HG02623 (cell line): ENCODE measurements at regions not wholly inside any gene's neighbourhood (a gene's known extent, or its start where the extent isn't known, plus 50 kb on each side); places are given as distances from the start of the nearest gene placed in this dataset.

ENCODE experiments used
- ATAC-seq: cut with Tn5 transposase; IDR thresholded peaks from one replicate; pipeline ENCODE4 v1.9.1; 2021; ENCODE audit warnings: moderate library complexity; ENCODE audit not compliant: unreplicated experiment

DNA sequence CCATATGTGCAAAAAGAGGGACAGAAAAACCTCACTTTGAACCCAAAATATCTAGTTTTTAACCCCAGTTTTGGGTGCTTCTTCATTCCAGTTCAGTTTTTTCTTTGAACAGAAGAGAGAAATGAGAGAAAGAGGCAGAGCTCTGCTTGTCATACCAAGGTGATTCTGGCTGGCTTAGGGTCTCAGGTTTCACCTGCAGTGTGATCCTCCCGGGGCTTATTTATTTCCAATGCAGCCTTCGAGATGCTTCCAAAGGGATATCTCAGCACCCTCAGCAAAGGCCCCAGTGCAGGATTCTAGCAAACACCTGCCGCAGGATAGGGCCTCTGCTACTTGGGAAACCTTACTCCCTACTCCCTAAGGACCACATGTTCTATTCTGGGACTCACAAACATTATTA lies 131.3 kb downstream of the WDR11 start:
- no peak for ATAC-seq

DNA sequence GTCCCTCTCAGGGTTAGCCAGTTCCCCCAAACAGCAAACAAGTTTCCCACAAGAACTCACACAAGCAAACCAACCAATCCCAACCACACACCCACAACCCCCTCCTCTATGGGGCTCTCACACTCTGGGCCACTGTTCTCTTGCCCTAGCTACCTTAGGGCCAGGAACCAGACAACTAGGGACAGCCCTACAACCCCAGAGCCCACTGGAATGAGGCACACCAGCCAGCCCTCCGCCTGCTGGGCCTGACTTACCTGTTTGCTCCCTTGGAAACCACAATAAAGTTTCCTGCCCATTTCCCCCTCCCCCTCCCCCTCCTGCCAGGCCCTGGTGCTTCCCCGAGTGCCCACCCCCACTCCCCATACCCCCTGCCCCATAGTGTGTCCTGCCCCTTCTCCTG lies 132.6 kb downstream of the WDR11 start:
- ATAC-seq, result no peak

DNA sequence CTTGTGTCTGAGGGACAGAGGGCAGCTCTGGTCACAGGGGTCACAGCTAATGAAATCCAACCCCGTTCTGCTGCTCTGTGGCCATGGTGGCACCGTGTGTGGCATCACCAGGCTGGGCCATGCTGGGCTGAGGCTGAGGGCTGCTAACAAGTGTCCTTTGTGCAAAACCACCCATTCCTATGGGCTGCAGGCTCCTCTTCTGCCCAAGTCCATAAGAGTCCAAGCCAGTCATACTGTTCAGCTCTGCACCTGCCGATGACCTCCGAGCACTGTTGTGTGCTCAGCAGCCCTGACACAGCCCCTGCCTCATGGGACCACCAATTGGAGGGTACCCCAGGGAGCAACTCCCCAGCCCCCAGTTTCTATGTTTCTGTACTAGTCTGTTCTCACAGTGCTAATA lies 133.1 kb downstream of the WDR11 start:
- no peak for ATAC-seq

- no peak for ATAC-seq
These were observed 136.2 kb downstream of the WDR11 start for GRCh38 chr10:120987359-120987758.

GRCh38 chr10:120988751-120989150 lies 137.6 kb downstream of the WDR11 start:
- ATAC-seq, result no peak

DNA sequence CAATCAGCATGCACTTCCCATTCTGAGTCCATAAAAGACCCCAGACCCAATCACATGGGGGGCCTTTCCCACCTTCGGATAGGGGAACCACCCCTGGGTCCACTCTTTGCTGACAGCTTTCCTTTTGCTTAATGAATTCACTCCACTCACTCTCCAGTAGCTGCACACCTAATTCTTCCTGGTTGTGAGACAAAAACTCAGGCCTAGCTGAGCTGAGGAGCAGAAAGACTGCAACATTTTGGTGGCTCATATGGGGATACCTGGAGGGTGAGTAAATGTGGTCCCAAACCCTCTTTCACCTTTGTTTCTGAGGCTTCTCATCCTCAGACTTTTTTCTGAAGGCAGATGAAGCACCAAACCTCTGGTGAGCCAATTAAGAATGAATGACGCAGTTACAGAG lies 138.1 kb downstream of the WDR11 start:
- ATAC-seq, result no peak

GRCh38 chr10:120989996-120990598 lies 138.9 kb downstream of the WDR11 start:
- no peak for ATAC-seq

DNA sequence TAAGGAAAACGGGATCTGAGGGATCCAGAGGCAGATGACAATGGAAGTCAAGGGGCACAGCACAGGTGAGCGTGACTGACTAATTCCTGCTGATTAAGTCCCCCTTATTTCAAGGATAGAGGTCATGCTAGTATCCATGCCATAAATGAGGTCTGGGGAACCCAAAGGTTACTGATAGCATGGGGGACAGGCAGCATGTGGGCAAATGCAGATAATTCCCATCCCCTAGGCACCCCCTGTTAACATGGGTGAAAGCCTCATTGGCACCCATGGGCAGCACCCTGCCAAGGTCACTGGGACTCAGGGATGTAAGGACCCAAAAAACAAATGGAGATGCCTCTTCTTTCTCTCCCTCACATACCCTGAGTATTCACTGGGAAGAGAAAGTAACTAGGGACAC lies 139.7 kb downstream of the WDR11 start:
- no peak for ATAC-seq

- no peak for ATAC-seq
These were observed 141.9 kb downstream of the WDR11 start for GRCh38 chr10:120993089-120993488.

GRCh38 chr10:120995768-120996167 lies 144.6 kb downstream of the WDR11 start:
- no peak for ATAC-seq

GRCh38 chr10:120996456-120997034 lies 145.4 kb downstream of the WDR11 start:
- no peak for ATAC-seq

GRCh38 chr10:120997313-120997712 lies 146.2 kb downstream of the WDR11 start:
- no peak for ATAC-seq

GRCh38 chr10:120997756-120998155 lies 146.6 kb downstream of the WDR11 start:
- ATAC-seq, result no peak

DNA sequence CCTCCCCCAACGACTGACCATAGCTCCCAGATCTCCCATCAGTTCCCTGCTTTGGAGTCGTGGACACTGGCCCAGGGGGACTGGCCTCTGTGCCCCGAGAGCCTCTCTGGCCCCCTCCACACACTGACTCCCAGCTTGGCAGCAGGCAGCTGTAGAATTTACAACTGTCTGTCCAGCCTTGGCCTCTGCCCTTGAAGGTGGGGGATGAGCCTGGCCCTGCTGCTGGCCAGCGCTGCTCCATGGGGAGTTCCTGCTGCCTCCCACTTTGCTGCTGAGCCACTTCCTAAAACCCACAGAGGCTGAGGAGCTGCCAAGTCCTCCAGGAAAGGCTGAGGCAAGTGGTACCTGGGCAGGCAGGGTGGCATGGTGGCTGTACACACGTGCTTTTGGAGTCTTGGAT lies 147.1 kb downstream of the WDR11 start:
- no peak for ATAC-seq

DNA sequence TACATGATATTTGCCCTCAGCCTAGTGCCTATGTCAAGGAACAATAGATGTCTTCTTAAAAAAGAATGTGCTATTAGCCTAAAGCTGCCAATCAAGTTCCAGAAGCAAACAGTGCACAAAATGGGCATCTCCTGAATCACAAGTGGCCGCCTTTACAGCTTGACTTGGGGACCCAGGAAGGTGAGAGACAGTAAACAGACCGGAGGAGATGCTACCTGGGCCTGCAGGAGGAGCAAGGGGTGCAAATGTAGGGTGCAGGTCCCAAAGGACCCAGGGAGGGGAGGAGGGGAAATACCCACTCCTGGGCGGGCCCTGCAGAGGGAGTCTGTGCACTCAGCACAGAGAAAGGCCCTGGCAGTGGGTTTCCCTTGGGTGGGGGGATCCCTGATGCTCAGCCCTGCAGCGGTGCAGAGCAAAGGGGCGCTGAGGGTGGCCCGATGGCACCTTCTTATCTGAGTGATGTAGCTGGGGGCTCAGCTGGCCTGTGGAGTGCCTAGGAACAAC lies 147.7 kb downstream of the WDR11 start:
- no peak for ATAC-seq

DNA sequence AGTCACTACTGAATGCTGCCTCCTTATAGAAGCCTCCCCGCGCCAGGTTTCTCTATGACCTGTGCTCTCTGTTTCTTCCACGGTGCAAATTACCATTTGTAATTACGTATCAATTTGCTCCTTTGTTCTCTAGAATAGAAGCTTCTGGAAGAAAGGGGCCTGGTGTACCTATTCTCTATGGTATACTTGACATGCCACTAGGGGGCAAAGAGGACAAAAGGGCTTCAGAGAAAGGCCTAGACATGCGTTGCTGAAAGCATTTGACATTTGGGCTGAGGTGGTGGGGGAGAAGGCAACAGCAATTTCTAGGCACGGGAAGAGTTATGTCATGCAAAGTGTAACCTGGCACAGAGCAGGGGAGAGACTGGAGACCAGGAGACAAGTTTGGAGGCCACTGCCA lies 148.7 kb downstream of the WDR11 start:
- no peak for ATAC-seq

DNA sequence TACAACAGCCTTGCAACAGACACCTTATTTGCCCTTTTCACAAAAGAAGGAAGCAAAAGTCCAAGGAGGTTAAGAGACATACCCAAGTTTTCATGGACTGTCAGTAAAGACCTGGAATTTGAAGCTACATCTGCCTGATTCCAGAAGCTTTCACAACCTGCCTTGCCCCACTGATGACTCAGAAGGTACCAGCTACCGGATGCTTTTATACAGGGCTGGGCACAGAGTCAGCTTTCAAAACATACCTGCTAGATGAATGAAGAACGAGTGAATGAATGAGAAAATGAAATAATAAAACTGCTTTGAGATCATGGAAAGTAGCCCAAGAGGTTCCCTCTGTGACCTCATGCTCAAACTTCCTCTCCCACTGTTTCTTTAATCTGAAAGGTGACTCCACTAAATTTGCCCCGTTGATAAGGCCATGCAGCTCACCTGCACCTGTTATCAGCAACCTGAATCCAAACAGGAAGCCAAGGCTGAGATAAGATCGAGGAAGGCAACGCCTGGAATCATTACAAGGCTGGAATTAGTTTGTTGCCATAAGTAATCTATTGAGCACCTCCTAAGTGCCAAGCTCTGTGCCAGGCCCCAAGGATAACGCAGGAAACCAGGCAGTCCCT lies 151.5 kb downstream of the WDR11 start:
- no peak for ATAC-seq

DNA sequence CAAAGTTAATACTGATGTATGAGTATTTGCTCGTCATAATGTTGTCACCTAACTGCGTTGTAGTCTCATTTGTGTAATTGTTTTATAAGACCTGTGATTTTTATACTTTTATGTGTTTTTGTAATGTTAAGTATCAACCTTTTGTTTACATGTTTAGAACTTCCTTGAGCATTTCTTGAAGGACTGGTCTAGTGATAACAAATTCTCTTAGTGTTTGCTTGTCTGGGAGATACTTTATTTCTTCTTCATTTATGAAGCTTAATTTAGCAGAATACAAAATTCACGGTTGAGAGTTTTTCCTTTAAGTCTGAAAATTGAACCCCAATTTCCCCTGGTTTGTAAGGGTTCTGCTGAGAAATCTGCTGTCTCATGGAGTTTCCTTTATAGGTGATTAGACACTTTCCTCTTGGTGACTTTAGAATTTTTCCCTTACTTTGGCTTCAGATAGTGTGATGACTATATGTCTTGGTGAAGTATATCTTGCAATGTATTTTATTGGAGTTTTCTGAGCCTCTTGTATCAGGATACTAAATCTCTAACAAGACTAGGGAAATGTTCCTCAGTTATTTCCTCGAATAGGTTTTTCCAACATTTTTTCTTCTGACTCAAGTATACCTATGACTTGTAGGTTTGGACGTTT lies 154.9 kb downstream of the WDR11 start:
- no peak for ATAC-seq

DNA sequence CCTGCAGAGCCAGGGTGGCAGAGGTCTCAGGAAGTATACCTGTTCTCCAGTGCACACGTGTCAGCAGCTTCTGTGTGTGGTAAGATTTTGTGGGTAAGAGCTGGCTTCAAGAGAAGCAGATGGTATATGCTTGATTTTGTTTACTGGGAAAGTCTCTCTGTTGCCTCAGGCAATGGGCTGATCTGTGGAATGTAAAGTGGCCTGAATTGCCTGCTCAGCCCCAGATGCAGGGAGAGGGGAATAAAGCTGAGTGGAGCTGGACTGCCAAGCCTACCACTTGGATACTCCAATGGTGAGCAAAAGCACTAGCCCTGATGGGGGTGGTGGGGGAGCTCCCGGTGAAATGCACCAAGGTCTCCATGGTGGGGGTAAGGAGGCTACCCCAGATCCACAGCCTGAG lies 156.1 kb downstream of the WDR11 start:
- ATAC-seq, result no peak

GRCh38 chr10:121015916-121016315 lies 164.8 kb downstream of the WDR11 start:
- no peak for ATAC-seq

GRCh38 chr10:121024905-121025584 lies 173.9 kb downstream of the WDR11 start:
- ATAC-seq, result no peak
